Amniotic stem cell (primary cell): ENCODE measurements at regions not wholly inside any gene's neighbourhood (a gene's known extent, or its start where the extent isn't known, plus 50 kb on each side); places are given as distances from the start of the nearest gene placed in this dataset.
"Not testable (repeated sequence)": the region's sequence is repeated elsewhere in the genome, so short reads cannot be mapped to it uniquely, and the experiment has no call there.

Experiments
- DNase-seq: peaks from one replicate; lab custom pipeline; 2025; lab: John Stamatoyannopoulos, UW

DNA sequence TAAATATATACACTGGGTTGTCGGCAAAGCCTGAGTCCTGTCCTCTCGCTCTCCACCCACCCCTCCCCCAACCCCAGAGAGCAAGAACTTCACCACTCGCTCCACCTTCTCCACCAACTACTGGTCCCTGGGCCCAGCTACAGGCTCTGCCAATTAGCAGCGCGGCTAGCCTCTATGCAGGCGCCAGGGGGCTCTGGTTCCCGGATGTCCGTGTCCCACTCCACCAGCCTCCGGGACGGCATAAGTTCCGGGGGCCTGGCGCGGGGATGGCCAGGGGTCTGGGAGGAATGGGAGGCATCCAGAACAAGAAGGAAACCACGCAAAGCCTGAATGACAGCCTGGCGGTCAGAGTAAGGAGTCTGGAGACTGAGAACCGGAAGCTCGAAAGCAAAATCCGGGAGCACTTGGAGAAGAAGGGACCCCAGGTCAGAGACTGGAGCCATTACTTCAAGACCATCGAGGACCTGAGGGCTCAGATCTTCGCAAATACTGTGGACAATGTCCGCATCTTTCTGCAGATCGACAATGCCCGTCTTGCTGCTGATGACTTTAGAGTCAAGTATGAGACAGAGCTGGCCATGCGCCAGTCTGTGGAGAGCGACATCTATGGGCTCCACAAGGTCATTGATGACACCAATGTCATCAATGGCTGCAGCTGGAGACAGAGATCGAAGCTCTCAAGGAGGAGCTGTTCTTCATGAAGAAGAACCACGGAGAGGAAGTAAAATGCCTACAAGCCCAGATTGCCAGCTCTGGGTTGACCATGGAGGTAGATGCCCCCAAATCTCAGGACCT is 224.3 kb upstream of the ID4 start:
- DNase-seq: not testable (repeated sequence)

DNA sequence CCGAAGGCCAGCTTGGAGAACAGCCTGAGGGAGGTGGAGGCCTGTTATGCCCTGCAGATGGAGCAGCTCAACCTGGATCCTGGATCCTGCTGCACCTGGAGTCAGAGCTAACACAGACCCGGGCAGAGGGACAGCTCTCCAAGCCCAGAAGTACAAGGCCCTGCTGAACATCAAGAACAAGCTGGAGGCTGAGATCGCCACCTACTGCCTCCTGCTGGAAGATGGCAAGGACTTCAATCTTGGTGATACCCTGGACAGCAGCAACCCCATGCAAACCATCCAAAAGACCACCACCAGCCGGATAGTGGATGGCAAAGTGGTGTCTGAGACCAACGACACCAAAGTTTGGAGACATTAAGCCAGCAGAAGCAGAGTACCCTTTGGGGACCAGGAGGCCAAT is 223.5 kb upstream of the ID4 start:
- DNase-seq: no peak

DNA sequence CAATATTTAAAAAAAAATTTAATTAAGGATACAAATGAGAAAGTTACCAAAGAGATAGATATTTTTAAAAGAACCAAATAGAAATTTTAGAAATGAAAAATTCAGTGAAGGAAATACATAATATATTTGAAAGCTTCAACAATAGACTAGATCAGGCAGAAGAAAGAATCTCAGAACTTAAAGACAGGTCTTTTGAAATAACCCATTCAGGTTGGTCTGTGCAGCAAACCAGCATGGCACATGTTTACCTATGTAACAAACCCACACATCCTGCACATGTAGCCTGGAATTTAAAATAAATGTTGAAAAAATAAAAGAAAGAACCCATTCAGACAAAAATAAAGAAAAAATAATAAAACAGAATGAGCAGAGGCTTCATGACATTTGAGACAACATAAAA is 221.1 kb upstream of the ID4 start:
- DNase-seq: no peak

DNA sequence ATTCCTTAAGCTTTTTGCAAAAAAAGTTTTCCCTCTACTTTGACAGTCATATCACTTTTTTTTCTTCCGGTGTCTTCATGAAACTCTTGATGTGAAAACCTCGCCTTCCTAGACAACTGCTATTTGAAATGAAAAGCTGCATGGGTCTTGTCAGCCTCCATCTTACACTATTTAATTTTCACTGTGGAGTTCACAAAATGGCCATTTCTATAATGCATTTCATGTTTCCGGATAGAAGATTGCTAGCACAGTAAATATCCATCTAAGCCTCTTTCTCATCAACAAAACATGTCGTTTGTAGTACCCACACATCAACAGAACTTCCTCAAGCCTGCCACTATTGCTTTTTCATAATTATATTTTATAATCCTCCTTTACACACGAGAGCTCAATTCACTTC is 204.9 kb upstream of the ID4 start:
- no peak for DNase-seq

DNA sequence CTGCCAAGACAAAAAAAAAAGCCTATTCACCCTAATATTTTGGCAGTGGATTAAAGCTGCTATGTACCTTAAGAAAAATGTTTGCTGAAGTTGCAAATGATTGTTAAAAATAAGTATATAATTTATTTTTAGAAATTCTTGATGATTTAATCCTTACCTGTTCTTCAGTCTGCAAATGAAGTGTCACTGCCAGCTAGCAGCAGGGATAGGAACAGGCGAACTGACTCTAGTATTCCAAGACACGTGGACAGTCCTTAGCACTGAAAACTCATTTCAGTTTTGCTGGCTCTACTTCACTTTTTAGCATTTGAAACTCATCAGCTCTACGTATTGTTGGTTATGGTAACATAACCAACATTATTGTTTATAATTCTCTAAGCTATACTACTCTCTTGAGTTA is 204.4 kb upstream of the ID4 start:
- no peak for DNase-seq

GRCh38 chr6:19635728-19636127 is 201.4 kb upstream of the ID4 start:
- no peak for DNase-seq

- DNase-seq: no peak
These were observed 200.2 kb upstream of the ID4 start for GRCh38 chr6:19637010-19637409.

- DNase-seq: no peak
These were observed 198.2 kb upstream of the ID4 start for GRCh38 chr6:19638931-19639330.

DNA sequence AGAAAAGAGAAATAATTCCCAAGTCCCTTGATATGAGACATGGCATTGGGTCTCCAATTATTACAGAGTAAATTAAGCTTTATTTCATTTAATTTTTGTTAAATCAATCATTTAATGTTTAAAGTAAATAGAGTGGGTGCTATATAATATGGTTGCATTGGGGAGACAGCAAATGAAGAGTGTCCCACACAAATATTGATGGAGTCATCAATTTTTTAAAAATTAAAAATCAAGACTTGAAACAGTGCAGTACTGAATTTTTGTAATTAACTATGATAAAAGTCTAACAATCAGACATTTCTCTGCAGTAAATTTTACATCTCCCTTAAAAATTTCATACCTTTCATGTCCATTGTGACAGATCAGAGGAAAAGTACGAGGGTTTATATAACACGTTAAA is 193.9 kb upstream of the ID4 start:
- DNase-seq: no peak

DNA sequence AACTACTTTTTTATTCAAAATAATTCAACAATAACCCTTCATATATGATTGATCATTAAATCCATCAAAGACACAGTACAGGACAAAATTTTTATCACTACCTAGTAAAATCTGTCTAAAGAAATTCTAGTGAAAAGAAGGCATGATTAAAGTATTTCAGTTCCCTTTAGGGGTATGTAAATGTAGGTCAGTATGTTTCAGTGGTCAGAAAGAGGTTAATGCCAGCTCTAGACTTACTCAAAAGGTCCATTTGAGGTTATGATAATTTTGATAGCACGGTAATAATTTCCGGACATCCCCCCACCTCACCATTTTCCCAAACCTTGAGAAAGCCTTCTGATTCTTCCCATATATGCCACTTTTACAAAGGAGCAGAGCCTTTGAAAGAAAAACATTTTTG is 193.5 kb upstream of the ID4 start:
- no peak for DNase-seq

DNA sequence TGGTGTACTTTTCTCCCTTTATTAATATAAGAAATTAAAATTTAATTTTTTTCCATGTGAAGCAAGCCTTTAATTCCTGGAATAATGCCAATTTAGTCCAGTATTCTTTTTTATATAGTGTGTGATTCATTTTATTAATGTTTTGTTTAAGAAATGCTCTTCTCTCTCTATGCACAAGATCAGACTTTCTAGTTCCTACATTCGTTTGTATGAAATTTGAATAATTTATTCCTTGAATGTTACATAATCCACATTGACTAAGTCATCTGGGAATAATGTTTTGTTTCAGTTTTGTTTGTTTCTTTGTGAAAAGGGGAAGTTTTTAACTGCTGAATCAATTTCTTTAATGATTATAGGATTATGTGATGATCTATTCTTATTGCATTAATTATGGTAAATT is 181.4 kb upstream of the ID4 start:
- no peak for DNase-seq

- no peak for DNase-seq
These were observed 176.9 kb upstream of the ID4 start for GRCh38 chr6:19660123-19660910.

GRCh38 chr6:19662911-19663310 is 174.3 kb upstream of the ID4 start:
- DNase-seq: no peak

- no peak for DNase-seq
These were observed 173.7 kb upstream of the ID4 start for GRCh38 chr6:19663479-19663878.

- DNase-seq: no peak
These were observed 173.1 kb upstream of the ID4 start for GRCh38 chr6:19664050-19664449.

DNA sequence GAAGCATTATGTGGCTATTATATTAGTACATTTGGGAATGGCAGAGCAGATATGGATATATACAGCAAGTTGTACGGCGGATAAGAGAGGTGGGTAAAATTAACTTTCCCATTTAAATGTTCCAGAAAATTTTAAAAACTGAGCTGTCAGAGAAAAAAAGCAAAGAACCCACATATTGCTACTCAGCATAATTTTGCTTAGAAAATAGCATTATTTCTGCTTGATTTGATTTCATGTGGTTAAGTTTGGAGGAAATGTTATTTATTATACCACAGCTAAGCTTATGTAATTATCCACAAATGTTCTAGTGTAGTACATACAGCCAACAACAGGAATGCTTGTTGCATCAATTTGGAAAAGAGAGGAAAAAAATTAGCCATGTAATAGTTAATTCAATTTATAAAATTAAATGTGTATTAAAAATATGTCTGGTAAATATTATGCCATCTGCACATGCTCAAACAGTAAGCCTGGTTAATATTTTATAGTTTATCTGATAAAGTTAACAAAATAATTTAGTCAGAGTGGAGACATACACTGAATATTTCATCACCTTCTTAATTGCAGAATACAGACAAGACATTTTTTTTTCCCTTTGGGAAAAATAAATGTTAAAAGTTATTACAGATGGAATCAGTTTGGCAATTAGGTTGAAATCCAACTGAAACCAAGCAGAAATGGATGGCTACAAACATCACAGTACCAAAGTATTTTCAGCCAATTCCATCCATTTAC is 172.1 kb upstream of the ID4 start:
- DNase-seq: no peak

DNA sequence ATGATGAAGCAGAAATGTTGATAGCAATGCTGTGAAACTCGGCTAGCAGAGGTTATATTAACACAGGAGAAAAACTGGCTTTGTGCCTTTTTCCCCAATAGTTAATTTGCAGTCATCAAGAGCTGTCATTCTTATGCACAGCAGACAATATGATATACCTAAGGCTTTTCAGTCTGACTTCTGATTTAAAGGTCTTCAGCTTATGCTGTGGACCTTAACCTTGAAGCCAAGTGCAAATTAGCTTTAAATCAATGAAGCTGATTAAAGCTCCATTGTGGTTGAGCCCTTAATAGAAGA is 171.6 kb upstream of the ID4 start:
- no peak for DNase-seq

DNA sequence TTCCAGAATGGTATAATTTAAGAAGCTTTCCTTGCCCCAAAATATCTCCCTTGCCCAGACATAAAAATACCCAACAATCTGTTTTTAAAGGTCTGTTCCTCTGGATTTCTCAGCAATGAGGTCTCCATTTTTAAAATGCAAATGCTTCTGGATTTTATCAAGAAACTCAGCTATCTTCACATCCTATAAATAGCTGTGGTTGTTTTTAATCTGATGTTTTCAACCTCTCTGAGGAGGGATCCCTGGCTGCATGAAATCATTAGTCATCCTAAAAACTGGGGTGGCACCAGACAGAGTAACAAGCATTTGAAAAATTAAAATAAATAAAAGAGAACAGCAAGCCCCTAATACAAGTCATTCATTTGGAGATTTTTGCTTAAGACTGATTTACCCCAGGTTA is 168.5 kb upstream of the ID4 start:
- DNase-seq: no peak

- no peak for DNase-seq
These were observed 168.0 kb upstream of the ID4 start for GRCh38 chr6:19669206-19669605.

DNA sequence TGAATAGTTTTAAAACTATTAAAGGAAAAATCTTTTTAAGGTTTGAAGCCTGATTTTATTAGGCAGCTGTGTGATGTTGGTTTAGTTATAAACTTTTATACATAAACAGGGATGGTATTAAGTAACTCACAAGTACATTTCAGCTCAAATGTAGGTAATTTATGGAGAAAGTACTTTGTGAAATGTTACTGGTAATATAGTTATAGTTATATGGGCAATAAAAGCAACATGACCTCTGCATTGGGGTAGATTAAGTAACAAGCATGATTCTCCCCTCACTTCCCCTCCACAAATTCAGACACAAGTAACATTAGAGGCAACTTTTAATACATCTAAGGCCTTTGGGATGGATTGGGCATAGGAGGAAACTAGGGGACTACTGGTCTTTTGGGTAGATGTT is 154.3 kb upstream of the ID4 start:
- DNase-seq: no peak

GRCh38 chr6:19690325-19691075 is 146.7 kb upstream of the ID4 start:
- DNase-seq: no peak

DNA sequence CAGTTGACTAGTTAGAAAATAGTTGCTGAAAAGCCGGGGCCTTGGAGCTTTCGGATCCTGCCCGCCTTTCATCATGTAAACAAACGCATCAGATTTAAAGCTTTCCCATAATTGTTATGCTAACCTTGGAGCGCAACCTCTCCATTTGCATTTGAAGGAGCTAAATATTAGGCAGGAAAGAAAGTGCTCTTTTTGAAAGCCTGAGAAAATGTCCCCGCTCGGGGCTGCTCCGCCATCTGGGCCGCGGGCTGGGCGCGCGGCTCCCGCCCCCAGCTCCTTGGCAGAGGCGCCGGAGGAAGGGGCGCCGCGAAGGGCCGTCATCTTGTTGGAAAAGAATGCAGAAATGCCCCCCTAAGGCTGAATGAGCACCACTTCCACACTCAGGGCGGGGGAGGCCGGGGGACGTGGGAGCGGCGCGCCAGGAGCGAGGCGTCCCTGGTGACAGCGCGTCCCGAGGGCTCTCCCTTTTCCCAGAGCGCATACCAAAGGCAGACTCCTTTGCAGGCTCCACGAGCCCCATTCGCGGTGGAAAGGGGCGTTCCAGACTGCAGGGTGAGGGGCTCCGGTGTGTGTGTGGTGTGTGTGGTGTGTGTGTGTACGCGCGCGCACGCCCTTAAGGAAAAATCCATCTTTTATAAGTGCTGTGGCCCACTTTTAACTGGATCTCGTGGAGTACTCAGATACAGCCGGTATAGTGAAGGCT is 145.6 kb upstream of the ID4 start:
- no peak for DNase-seq
